Brain microvascular endothelial cell (primary cell): ENCODE measurements at regions not wholly inside any gene's neighbourhood (a gene's known extent, or its start where the extent isn't known, plus 50 kb on each side); places are given as distances from the start of the nearest gene placed in this dataset.

Source experiments
- DNase-seq: peaks from one replicate; pipeline ENCODE4 v3.0.0-alpha.2; 2020
- H3K27ac ChIP-seq: fragments of 250-450 bp; sonication (Bioruptor Pico); 2 replicates; pipeline ENCODE4 v1.5.1; 2020; ENCODE audit warnings: mild to moderate bottlenecking, moderate library complexity
- H3K27me3 ChIP-seq: fragments of 250-450 bp; sonication (Bioruptor Pico); replicated peaks from 2 replicates; pipeline ENCODE4 v1.5.1; 2020; ENCODE audit warnings: mild to moderate bottlenecking
- H3K36me3 ChIP-seq: fragments of 250-450 bp; sonication (Bioruptor Pico); replicated peaks from 2 replicates; pipeline ENCODE4 v1.5.1; 2020; ENCODE audit warnings: mild to moderate bottlenecking
- H3K4me3 ChIP-seq: 2 replicates; pipeline ENCODE4 v1.5.1; 2011; ENCODE audit warnings: low read depth, mild to moderate bottlenecking, control low read depth, low read length, moderate library complexity
- CTCF ChIP-seq: IDR thresholded peaks from 2 replicates; pipeline ENCODE4 v1.5.1; 2011; ENCODE audit warnings: low read depth, mild to moderate bottlenecking, moderate library complexity, low read length, control low read depth, inconsistent platforms; ENCODE audit errors: missing control alignments
- in situ Hi-C: cut with HindIII; loops from 2 replicates; pipeline ENCODE4 v1.10.0; 2017; ENCODE audit warnings: low sequenced_read_pairs, low pct_ligation_motif_present

GRCh38 chr5:85249204-85249603 is 864.5 kb upstream of the EDIL3 start:
- H3K4me3 ChIP-seq = no peak overlapping the region
- H3K27ac ChIP-seq = no peak overlapping the region
- no peaks in the 10 kb centered on the region for H3K27me3 ChIP-seq
- H3K36me3 ChIP-seq = no peaks in the 10 kb centered on the region
- DNase-seq = no peak
- in situ Hi-C loops = no loop called here
- no peak for TF ChIP-seq CTCF

GRCh38 chr5:85263125-85263524 is 878.4 kb upstream of the EDIL3 start:
- Histone ChIP-seq H3K27ac (no peak overlapping the region), H3K36me3 (no peaks in the 10 kb centered on the region), H3K27me3 (no peaks in the 10 kb centered on the region), H3K4me3 (no peak overlapping the region)
- in situ Hi-C loops = no loop called here
- TF ChIP-seq CTCF = no peak
- no peak for DNase-seq

- Histone ChIP-seq H3K27ac (no peak overlapping the region), H3K27me3 (no peaks in the 10 kb centered on the region), H3K36me3 (no peaks in the 10 kb centered on the region), H3K4me3 (no peak overlapping the region)
- in situ Hi-C loops = no loop called here
- no peak for TF ChIP-seq CTCF
- no peak for DNase-seq
These were observed 882.0 kb upstream of the EDIL3 start for GRCh38 chr5:85266692-85267091.

- TF ChIP-seq CTCF = no peak
- in situ Hi-C loops = no loop called here
- H3K27ac ChIP-seq = no peak overlapping the region
- DNase-seq = no peak
- no peak overlapping the region for H3K4me3 ChIP-seq
- H3K36me3 ChIP-seq = no peaks in the 10 kb centered on the region
- no peaks in the 10 kb centered on the region for H3K27me3 ChIP-seq
These were observed 883.5 kb upstream of the EDIL3 start for GRCh38 chr5:85268194-85268593.

- Histone ChIP-seq H3K27ac (no peak overlapping the region), H3K36me3 (no peaks in the 10 kb centered on the region), H3K4me3 (no peak overlapping the region), H3K27me3 (no peaks in the 10 kb centered on the region)
- in situ Hi-C loops = no loop called here
- TF ChIP-seq CTCF = no peak
- DNase-seq = no peak
These were observed 893.5 kb upstream of the EDIL3 start for GRCh38 chr5:85278193-85278592.

GRCh38 chr5:85288914-85289313 is 904.2 kb upstream of the EDIL3 start:
- TF ChIP-seq CTCF = no peak
- DNase-seq = no peak
- no peak overlapping the region for H3K27ac ChIP-seq
- no peaks in the 10 kb centered on the region for H3K36me3 ChIP-seq
- in situ Hi-C loops = no loop called here
- H3K27me3 ChIP-seq = no peaks in the 10 kb centered on the region
- H3K4me3 ChIP-seq = no peak overlapping the region
